GM21447 (cell line): ENCODE measurements at regions not wholly inside any gene's neighbourhood (a gene's known extent, or its start where the extent isn't known, plus 50 kb on each side); places are given as distances from the start of the nearest gene placed in this dataset.
"Not testable (repeated sequence)": the region's sequence is repeated elsewhere in the genome, so short reads cannot be mapped to it uniquely, and the experiment has no call there.

Source experiments
- ATAC-seq: cut with Tn5 transposase; IDR thresholded peaks from one replicate; pipeline ENCODE4 v1.9.1; 2021; ENCODE audit not compliant: unreplicated experiment

- no peak for ATAC-seq
Observed at GRCh38 chr21:33994373-33994772, 78.8 kb upstream of the ATP5PO start.

- no peak for ATAC-seq
Observed at GRCh38 chr21:33993286-33994231, 78.0 kb upstream of the ATP5PO start.

GRCh38 chr21:33992412-33992811 lies 76.8 kb upstream of the ATP5PO start:
- ATAC-seq: not testable (repeated sequence)

- no peak for ATAC-seq
Observed at GRCh38 chr21:33991133-33991532, 75.5 kb upstream of the ATP5PO start.

GRCh38 chr21:33989440-33989839 lies 73.8 kb upstream of the ATP5PO start:
- no peak for ATAC-seq

DNA sequence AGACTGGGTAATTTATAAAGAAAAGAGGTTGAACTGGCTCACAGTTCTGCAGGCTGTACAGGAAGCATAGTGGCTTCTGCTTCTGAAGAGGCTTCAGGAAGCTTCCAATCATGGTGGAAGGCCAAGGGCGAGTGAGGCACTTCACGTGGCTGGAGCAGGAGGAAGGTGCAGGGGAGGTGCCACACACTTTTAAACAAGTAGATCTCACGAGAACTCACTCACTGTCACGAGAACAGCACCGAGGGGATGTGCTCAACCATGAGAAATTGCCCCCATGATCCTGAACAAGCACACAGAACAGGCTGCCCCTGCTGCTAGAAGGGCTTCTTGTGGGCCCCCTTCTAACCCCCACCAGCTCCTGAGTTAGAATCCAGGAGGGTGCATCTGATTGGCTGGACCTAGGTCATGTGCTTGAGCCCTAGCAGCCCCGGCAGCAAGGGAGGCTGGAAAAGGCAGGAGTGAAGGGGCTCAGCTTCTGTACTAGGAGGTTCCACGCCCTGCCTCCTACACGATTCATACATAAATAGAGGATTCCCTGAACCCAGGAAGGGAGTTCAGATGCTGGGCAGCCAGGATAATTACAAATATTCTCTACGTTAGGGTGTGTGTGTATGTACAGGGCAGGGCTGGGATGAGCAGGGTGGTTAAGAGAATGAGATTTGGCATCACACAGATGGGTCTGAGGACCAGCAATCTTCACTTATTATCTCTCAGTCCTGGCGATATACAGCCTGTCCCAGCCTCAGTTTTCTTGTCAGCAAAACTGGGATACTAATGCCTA lies 72.8 kb upstream of the ATP5PO start:
- no peak for ATAC-seq

DNA sequence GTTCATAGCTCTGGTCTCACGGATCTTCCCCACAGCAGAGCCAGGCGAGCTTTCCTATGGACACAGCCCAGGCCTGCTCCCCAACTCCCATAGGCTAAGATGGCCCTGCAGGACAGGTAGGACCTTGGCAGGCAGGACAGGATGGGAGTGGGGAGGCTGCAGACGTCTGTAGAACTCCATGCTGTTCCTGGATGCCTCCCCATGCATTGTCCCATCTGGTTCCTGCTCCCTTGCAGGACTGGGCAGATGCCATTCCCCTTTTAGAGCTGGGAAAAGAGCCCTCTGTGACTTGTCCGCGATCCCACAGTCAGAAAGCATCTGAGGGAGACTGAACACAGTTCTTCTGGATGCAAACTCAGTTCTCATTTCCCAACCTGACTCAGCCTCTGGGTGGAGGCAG lies 71.9 kb upstream of the ATP5PO start:
- no peak for ATAC-seq

DNA sequence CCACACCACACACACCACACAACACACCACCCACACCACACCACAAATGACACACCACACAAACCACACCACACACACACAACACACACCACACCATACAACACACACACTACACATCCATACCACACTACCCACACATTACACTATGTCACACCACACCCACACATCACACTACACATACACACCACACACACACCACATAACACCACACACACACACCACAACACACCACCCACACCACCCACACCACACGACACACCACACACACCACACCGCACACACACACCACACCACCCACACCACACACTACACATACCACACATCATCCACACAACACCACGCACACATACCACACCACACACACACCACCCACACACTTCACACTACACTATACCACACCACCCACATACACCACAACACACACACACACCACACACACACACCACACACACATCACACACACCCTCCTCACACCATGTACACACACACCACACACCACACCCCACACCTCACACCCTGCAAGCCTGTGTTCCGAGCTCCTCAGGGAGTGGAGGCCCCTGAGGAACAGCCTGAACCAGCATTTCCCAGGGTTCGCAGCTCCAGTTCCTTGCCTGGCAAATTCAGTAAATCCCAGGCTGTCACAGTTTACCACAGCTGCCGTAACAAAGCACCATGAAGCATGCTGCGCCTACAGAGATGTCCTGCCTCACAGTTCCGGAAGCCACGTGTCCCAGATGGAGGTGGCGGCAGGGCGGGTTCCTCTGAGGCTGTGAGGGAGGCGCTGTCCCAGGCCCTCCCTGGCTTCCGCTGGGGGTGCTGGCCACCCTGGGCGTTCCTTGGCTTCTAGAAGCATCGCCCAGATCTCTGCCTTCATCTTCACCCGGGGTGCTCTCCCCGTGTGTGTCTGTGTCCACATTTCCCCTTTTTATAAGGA lies 69.8 kb upstream of the ATP5PO start:
- ATAC-seq: no peak

DNA sequence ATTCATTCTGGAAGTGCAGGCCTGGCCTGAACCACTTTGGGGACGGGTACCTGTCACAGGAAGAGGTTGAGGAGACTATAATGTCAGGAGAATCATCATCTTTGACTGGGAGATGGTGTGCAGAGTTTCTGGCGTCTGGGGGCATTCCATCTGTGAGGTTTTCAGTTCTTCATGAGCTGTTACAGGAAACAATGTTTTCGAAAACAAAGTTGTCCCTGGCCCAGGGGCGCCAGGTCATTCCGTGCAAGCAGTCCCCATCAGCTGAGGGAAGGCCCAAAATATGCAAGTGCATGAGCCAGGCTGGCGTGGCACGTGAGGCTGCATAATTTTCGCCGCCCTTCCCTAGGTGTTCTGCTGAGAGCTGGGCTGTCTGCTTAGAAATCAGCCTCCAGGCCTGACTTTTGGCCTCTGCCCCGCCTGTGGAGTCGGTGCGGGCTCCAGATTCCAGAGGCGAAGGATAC lies 68.4 kb upstream of the ATP5PO start:
- ATAC-seq: no peak

- no peak for ATAC-seq
Observed at GRCh38 chr21:33981391-33982101, 65.9 kb upstream of the ATP5PO start.

DNA sequence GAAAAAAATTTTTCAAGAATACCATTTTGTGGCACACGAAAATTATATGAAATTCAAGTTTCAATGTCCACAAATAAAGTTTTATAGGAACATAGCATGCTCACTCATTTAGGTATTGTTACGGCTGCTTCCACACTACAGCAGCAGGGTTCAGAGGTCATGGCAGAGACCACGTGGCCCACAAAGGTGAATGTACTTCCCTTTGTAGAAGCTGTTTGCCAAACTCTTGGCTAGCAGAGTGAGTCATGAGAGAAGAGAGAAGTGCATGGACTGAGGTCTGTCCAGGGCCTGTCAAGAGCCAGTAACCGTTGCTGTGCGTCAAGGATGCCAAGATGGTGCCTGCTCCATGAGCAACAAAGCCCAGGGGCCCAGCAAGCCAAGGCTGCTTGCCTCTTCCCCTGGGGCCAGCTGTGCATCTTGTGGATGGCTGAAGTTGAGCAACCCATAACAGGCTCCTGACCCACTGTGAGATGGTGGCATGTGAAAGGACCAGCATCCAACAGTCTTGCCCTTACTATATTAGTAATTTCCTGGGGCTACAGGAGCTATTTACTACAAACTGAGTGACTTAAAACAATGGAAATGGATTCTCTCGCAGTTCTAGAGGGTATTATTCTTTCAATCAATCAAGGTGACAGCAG lies 64.8 kb upstream of the ATP5PO start:
- ATAC-seq: no peak

DNA sequence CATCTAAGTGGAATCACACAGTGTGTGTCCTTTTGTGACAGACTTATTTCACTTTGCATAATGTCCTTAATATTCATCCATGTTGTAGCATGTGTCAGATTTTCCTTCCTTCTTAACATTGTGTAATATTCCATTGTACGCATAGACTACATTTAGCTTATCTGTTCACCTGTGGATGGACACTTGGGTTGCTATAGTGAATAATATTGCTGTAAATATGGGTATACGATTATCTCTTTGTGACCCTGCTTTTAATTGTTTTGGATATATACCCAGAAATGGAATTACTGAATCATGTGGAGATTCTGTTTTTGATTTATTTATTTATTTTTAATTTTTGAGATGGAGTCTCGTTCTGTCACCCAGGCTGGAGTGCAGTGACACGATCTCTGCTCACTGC lies 63.0 kb upstream of the ATP5PO start:
- ATAC-seq: no peak

- ATAC-seq: no peak
Observed at GRCh38 chr21:33977721-33978369, 62.2 kb upstream of the ATP5PO start.

DNA sequence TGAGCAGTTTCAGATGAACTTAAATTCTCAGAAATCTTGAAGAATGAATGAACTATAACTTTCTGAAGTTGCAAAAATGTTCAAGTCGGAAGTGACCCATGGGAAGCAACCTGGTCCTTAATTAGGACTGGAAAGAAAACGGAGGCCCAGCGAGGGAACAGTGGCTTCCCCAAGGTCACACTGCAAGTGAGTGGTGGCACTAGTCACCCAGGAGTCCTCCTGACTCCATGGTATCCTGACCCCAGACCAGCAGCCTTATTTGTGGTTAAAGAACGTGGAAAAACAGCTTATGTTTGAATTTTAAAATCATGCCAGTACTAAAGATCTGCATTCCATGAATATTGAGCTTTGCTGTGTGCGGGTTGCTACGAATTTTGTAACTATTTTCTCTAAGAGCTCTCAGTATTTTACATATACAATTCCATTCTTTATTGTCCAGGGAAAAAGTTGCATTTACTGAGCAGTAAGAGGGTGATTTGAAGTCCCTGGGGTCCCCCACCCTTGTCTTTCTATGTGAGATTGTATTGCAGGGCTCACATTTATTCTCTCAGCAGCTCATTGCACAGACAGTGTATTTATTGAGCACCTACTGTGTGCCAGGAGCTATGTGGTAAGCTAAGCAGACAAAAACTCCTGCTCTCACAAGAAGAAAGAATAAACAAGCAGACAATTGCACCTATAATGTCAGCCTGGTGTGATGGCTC lies 61.6 kb upstream of the ATP5PO start:
- ATAC-seq: no peak

DNA sequence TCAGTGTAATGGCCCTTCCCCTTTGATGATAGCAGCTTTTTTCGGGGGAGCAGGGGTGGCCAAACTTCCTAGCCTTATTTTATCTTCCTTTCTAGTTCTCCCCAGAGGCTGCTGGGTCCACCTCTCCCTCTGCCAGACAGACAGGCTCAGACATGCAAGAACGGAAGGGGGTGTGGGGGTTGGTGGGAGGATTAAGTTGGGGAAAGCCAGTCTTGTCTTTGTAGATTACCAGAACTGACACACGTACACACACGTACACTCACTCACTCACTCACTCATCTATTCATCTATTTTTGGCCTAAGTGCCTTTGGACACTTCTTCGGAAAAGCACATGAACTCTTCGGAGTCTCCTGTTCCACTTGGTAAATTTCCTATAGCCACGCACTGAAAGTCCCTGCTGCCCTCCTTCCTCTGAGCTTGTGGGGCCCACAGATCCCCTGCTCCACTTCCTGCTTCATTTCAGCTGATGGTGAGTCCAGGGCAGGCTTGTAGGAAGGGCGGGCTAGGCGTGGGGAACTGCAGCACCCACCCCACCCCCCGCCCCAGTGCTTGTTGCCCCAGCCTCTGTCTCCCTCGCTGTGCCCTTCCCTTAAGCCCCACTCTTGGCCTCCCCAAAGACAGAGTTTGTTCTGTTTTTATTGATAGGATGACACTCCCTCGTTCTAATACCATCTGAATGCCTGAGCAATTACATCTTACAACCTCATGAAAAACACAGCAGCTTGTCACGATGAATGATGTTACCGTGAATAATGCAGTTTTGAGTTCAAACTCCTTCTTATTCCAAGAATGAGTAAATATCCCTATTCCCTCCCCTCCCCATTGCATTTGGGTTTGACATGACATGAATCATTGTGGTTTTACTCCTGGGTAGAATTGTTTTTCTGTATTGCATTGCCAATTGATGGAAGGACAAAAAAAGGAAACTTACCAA lies 60.7 kb upstream of the ATP5PO start:
- peak; percentile 50 for ATAC-seq

- ATAC-seq: peak; percentile 84
Observed at GRCh38 chr21:33975548-33976081, 60.0 kb upstream of the ATP5PO start.
